OCI-LY1 (cell line): ENCODE measurements at regions not wholly inside any gene's neighbourhood (a gene's known extent, or its start where the extent isn't known, plus 50 kb on each side); places are given as distances from the start of the nearest gene placed in this dataset.
A peak's percentile ranks its signal among the peaks of the same experiment; 100 is the strongest.

Experiments used
- H2AFZ ChIP-seq: fragments of 200-600 bp; sonication (generic), shearing (Covaris generic); 2 replicates; pipeline ENCODE4 v1.6.0; 2014; ENCODE audit warnings: antibody characterized with exemption, mild to moderate bottlenecking, low read length
- H3F3A ChIP-seq: fragments of 200-600 bp; sonication (generic), shearing (Covaris generic); 2 replicates; pipeline ENCODE4 v1.6.0; 2014; ENCODE audit warnings: mild to moderate bottlenecking, antibody characterized with exemption, low read length, moderate library complexity; ENCODE audit not compliant: insufficient read depth
- H3K27ac ChIP-seq: fragments of 200-600 bp; sonication (generic); 2 replicates; pipeline ENCODE4 v1.5.1; 2014; ENCODE audit warnings: low read length, mixed run types, mild to moderate bottlenecking, low read depth; ENCODE audit not compliant: poor library complexity, severe bottlenecking
- H3K27me3 ChIP-seq: fragments of 200-600 bp; sonication (generic); 2 replicates; pipeline ENCODE4 v1.6.0; 2014; ENCODE audit warnings: antibody characterized with exemption, mild to moderate bottlenecking, low read length, moderate library complexity; ENCODE audit not compliant: insufficient read depth
- H3K36me3 ChIP-seq: fragments of 200-600 bp; sonication (generic); 2 replicates; pipeline ENCODE4 v1.6.1; 2014; ENCODE audit warnings: mild to moderate bottlenecking, antibody characterized with exemption, low read length, moderate library complexity, mixed read lengths; ENCODE audit not compliant: insufficient read depth
- H3K4me1 ChIP-seq: fragments of 200-600 bp; sonication (generic); 2 replicates; pipeline ENCODE4 v1.5.1; 2014; ENCODE audit warnings: mild to moderate bottlenecking, low read length, moderate library complexity; ENCODE audit not compliant: insufficient read depth, severe bottlenecking
- H3K4me2 ChIP-seq: fragments of 200-600 bp; sonication (generic), shearing (Covaris generic); 2 replicates; pipeline ENCODE4 v1.6.1; 2014; ENCODE audit warnings: low read length
- H3K4me3 ChIP-seq: fragments of 200-600 bp; sonication (generic); 2 replicates; pipeline ENCODE4 v1.5.1; 2014; ENCODE audit warnings: low read length, low read depth, mild to moderate bottlenecking, mixed read lengths; ENCODE audit not compliant: poor library complexity, severe bottlenecking
- H3K79me2 ChIP-seq: fragments of 200-600 bp; shearing (Covaris generic); 2 replicates; pipeline ENCODE4 v1.6.1; 2016; ENCODE audit warnings: mixed run types, low read length, mixed read lengths; ENCODE audit not compliant: insufficient read depth
- H3K9ac ChIP-seq: fragments of 200-600 bp; sonication (generic), shearing (Covaris generic); 2 replicates; pipeline ENCODE4 v1.6.1; 2014; ENCODE audit warnings: mild to moderate bottlenecking, low read length, mixed read lengths
- H3K9me2 ChIP-seq: fragments of 200-600 bp; sonication (generic), shearing (Covaris generic); 2 replicates; pipeline ENCODE4 v1.6.1; 2014; ENCODE audit warnings: low read depth, mild to moderate bottlenecking, low read length, mixed read lengths
- H3K9me3 ChIP-seq: fragments of 200-600 bp; shearing (Covaris generic); 2 replicates; pipeline ENCODE4 v1.6.1; 2014; ENCODE audit warnings: low read length, mixed read lengths
- H4K20me1 ChIP-seq: fragments of 200-600 bp; sonication (generic), shearing (Covaris generic); 2 replicates; pipeline ENCODE4 v1.6.0; 2016; ENCODE audit warnings: mild to moderate bottlenecking, low read length; ENCODE audit not compliant: insufficient read depth
- CTCF ChIP-seq: fragments of 200-600 bp; sonication (generic), shearing (Covaris generic); IDR thresholded peaks from 2 replicates; pipeline ENCODE4 v1.5.1; 2017; ENCODE audit warnings: mild to moderate bottlenecking, antibody characterized with exemption, low read length, moderate library complexity, mixed read lengths
- EZH2 ChIP-seq: fragments of 200-600 bp; sonication (generic), shearing (Covaris generic); IDR thresholded peaks from 2 replicates; pipeline ENCODE4 v1.8.0; 2017; ENCODE audit warnings: borderline replicate concordance, mixed run types, mild to moderate bottlenecking, antibody characterized with exemption, low read length, moderate library complexity, mixed read lengths

GRCh38 chr1:4048921-4049320 lies 148.8 kb upstream of the C1orf174 start:
- Histone ChIP-seq H3K9me2 (no peaks in the 10 kb centered on the region), H3K4me2 (peak overlapping the region; percentile 88; the same call in 1 of the 2 replicates), H2AFZ (no peak overlapping the region), H3K36me3 (no peaks in the 10 kb centered on the region), H3K4me1 (peaks cover 94% of the 10 kb centered on the region), H3K79me2 (no peaks in the 10 kb centered on the region), H3K9me3 (no peaks in the 10 kb centered on the region), H4K20me1 (no peaks in the 10 kb centered on the region), H3K4me3 (no peak overlapping the region), H3K27ac (peak overlapping the region; percentile 97), H3K27me3 (no peaks in the 10 kb centered on the region), H3K9ac (peak overlapping the region; percentile 87; the same call in 1 of the 2 replicates), H3F3A (peaks cover 8% of the 10 kb centered on the region)
- TF ChIP-seq CTCF = no peak
- no peak for TF ChIP-seq EZH2

- Histone ChIP-seq H3K27me3 (no peaks in the 10 kb centered on the region), H3K4me3 (no peak overlapping the region), H2AFZ (no peak overlapping the region), H3K27ac (peak overlapping the region; percentile 97), H4K20me1 (no peaks in the 10 kb centered on the region), H3F3A (peaks cover 5% of the 10 kb centered on the region; the same call in 1 of the 2 replicates), H3K9me2 (no peaks in the 10 kb centered on the region), H3K4me2 (no peak overlapping the region), H3K79me2 (no peaks in the 10 kb centered on the region), H3K36me3 (no peaks in the 10 kb centered on the region), H3K9ac (no peak overlapping the region; the same call in 1 of the 2 replicates), H3K9me3 (no peaks in the 10 kb centered on the region), H3K4me1 (peaks cover 90% of the 10 kb centered on the region)
- TF ChIP-seq CTCF (no peak), EZH2 (no peak)
Observed at GRCh38 chr1:4050998-4051397, 150.9 kb upstream of the C1orf174 start.

GRCh38 chr1:4052657-4053056 lies 152.6 kb upstream of the C1orf174 start:
- Histone ChIP-seq H3F3A (peaks cover 6% of the 10 kb centered on the region; the same call in 1 of the 2 replicates), H4K20me1 (no peaks in the 10 kb centered on the region), H3K9ac (peak overlapping the region; percentile 71), H3K9me2 (no peaks in the 10 kb centered on the region), H3K27ac (peak overlapping the region; percentile 93), H3K4me3 (peak overlapping the region; percentile 44), H3K79me2 (no peaks in the 10 kb centered on the region), H2AFZ (no peak overlapping the region), H3K9me3 (no peaks in the 10 kb centered on the region), H3K4me1 (peaks cover 85% of the 10 kb centered on the region), H3K36me3 (no peaks in the 10 kb centered on the region), H3K4me2 (peak overlapping the region; percentile 76), H3K27me3 (no peaks in the 10 kb centered on the region)
- no peak for TF ChIP-seq CTCF
- TF ChIP-seq EZH2 = no peak
